ENCODE measurements at regions not wholly inside any gene's neighbourhood (a gene's known extent, or its start where the extent isn't known, plus 50 kb on each side); places are given as distances from the start of the nearest gene placed in this dataset.

GRCh38 chr10:9015005-9015404, 960.5 kb downstream of the GATA3 start:
- TF ChIP-seq CTCF (conservative IDR thresholded peaks at IDR 0.05 in 1 of 2, IDR thresholded peaks at IDR 0.05 in 1 of 2; ENCODE audit: extremely low read depth in 1 of 2, insufficient read depth in 1 of 2, low read depth in 1 of 2, low read length in 2 of 2): no peak
- no peak for TF ChIP-seq EZH2 (IDR thresholded peaks at IDR 0.05; ENCODE audit: borderline replicate concordance, low read length)

Data from mammary epithelial cell (primary cell).